ENCODE measurements at regions not wholly inside any gene's neighbourhood (a gene's known extent, or its start where the extent isn't known, plus 50 kb on each side); places are given as distances from the start of the nearest gene placed in this dataset.

DNA sequence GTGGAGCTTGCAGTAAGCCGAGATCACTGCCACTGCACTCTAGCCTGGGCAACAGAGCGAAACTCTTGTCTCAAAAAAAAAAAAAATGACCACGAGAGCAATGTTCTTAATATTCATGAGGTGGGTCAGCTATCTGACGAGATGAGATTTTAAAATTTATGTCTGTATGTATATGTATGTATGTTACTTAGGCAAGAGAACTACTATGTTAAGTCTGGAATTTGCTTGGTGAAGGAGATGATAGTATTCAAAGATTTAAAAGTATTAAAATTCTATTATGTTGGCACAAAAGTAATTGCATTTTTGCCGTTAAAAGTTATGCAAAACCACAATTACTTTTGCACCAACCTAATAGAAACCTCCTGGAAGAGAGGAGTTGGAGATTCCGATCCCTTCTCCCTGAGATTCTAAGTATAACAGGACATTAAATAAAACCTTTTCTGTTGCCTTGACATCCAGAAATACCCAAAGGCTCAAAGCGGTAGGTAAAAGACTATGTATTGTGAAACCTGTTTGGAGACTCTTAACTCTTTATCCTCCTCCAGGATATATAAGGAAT, 114.3 kb upstream of the TNS3 start:
- DNase-seq (ENCODE audit: low read depth) = no peak
- TF ChIP-seq, protein P1, sequence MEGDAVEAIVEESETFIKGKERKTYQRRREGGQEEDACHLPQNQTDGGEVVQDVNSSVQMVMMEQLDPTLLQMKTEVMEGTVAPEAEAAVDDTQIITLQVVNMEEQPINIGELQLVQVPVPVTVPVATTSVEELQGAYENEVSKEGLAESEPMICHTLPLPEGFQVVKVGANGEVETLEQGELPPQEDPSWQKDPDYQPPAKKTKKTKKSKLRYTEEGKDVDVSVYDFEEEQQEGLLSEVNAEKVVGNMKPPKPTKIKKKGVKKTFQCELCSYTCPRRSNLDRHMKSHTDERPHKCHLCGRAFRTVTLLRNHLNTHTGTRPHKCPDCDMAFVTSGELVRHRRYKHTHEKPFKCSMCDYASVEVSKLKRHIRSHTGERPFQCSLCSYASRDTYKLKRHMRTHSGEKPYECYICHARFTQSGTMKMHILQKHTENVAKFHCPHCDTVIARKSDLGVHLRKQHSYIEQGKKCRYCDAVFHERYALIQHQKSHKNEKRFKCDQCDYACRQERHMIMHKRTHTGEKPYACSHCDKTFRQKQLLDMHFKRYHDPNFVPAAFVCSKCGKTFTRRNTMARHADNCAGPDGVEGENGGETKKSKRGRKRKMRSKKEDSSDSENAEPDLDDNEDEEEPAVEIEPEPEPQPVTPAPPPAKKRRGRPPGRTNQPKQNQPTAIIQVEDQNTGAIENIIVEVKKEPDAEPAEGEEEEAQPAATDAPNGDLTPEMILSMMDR (IDR thresholded peaks at IDR 0.05; ENCODE audit: insufficient read depth, low read depth, low read length, missing control alignments) = no peak
- no peak overlapping the region for H3K4me3 ChIP-seq (ENCODE audit: low read depth, low read length)

DNA sequence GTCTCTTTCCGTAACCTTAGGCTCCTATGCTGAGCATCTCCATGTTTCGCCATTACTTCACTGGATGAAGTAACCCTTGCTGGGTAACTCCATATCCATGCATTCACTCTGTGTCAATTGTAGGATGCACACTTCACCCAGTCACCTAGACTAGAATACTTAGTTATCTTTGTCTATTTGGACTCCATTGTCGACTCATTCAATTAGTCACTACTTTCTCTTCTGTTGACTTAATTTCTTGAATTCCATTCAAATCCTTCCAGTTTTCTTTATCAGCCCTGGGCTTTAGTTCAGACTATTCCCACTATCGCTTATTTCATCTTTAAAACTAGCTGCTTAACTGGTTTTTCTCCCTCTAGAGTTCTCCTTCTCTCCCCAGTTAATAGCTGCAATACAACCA, 111.3 kb upstream of the TNS3 start:
- TF ChIP-seq, protein P1 (IDR thresholded peaks at IDR 0.05; ENCODE audit: insufficient read depth, low read depth, low read length, missing control alignments) = no peak
- DNase-seq (ENCODE audit: low read depth) = no peak
- H3K4me3 ChIP-seq (ENCODE audit: low read depth, low read length) = no peak overlapping the region

DNA sequence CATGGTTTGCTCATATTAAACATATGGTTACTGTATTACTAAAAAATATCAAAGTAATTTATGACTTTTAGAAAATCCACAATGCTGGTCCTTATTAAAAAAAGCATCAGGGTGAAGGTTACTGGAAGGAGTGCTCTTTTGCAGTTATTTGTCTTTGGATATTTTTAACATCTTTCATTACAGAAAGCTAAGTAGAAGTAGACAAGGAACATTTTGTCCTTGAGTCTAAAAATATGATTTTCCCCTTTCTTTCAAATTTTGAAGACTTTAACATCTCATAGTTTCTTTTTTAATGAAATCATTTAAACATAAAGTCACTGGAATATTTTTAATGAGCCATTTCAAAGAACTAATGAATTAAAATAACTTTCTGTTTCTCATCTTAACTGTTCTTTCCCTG, 110.1 kb upstream of the TNS3 start:
- no peak for DNase-seq (ENCODE audit: low read depth)
- H3K4me3 ChIP-seq (ENCODE audit: low read depth, low read length) = no peak overlapping the region
- TF ChIP-seq, protein P1 (IDR thresholded peaks at IDR 0.05; ENCODE audit: insufficient read depth, low read depth, low read length, missing control alignments) = no peak

DNA sequence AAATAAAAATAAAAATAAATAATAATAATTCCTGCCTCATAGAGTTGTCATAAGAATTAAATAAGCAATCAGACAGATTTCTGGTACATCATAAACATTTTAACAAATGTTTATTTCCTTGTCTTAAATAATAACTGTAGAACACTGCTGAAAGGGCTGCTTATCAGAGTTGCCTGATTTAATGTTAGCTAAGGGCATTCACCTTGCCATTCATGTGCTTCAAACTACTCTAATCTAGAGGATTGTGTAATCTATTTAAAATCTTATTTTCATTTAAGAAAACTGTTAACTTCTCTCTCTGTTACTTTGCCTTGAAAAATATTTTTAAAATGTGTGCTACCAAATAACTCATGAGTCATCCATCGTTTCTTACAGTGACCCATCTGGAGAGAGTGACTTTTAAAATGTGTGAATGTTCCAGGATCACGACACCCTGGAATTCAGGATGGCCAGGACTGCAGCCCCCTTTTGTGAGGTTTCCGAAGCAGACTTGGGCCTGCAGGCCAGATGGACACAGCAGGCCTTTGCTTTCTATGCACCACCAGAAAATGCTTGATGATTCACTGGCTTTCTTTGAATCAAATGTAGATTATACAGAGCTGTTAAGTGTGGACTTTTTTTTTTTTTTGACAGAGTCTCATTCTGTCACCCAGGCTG, 109.1 kb upstream of the TNS3 start:
- TF ChIP-seq, protein P1 (IDR thresholded peaks at IDR 0.05; ENCODE audit: insufficient read depth, low read depth, low read length, missing control alignments) = no peak
- no peak overlapping the region for H3K4me3 ChIP-seq (ENCODE audit: low read depth, low read length)
- no peak for DNase-seq (ENCODE audit: low read depth)

DNA sequence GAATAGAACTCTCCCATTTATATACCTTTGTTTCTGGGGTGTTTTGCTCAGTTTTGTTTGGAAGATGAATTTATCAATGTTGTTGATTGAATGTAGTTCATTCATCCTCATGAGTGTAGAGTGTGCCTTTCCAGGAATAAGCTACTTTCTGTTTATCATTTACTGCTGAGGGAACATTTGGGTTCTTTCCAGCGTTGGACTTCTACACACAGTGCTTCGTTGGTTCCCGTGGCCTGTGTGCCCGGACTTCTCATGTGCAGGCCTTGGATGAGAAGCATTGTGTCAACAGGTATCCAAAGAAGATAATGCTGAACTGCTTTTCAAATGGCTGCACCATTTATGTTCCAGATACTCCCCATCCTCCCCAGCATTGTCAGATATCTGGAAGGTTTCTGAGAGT, 107.6 kb upstream of the TNS3 start:
- no peak for DNase-seq (ENCODE audit: low read depth)
- TF ChIP-seq, protein P1 (IDR thresholded peaks at IDR 0.05; ENCODE audit: insufficient read depth, low read depth, low read length, missing control alignments) = no peak
- no peak overlapping the region for H3K4me3 ChIP-seq (ENCODE audit: low read depth, low read length)

DNA sequence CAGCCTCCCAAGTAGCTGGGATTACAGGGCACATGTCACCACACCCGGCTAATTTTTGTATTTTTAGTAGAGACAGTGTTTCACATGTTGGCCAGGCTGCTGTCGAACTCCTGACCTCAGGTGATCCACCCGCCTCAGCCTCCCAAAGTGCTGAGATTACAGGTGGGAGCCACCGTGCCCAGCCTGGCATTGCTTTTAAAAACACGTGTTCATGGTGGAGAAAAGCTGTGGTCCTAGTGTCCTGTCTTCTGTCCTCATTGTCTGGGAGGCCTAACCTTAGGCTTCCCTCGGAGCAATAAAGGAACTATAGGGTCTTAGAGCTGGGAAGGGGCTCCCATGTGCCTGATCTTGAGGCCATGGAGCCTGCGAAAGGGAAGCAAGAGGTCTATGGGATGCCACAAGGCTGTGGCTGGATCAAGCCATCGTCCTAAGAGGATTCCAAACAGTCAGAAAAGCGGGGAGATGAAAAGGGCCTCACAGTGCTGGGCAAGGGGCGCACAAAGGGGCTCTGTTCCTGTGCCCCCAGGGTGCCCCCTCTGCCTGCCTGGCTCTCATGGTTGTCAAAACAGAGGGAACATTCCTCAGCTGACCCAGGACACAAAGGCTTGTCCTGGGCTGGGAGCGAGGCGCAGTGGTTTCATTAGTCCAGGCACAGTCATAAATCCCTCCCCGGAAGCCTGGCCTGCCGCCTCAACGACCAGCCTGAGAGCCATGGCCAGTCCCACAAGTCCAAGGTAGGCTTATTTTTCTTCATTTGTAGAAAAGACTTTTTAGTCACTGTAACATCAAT, 106.6 kb upstream of the TNS3 start:
- TF ChIP-seq, protein P1 (IDR thresholded peaks at IDR 0.05; ENCODE audit: insufficient read depth, low read depth, low read length, missing control alignments) = no peak
- H3K4me3 ChIP-seq (ENCODE audit: low read depth, low read length) = no peak overlapping the region
- DNase-seq (ENCODE audit: low read depth) = no peak
